ENCODE measurements at regions not wholly inside any gene's neighbourhood (a gene's known extent, or its start where the extent isn't known, plus 50 kb on each side); places are given as distances from the start of the nearest gene placed in this dataset.

DNA sequence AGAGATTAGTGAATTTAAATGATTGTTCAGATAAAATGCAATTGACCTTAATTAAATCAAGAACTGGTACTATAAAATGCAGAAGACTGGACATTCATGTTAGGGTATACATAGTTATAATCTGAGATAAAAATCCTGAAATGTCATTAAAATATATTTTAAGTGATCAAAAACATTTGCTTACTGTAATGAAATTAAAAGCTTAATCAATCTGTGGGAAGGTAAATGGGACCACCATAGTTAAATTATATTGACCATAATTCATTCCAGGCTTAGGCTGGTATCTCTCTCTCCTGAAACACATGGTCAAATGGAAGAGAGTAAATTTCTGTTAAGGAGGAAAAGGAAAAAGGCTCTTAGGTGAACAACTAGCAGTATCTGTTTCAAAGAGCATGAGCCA, 474.4 kb downstream of the C4orf33 start:
- no peak for DNase-seq (ENCODE audit: low read depth in 2 of 2)
- Histone ChIP-seq H3K27ac (ENCODE audit: insufficient read depth, low read length) (no peak overlapping the region), H3K4me1 (ENCODE audit: control insufficient read depth, extremely low read depth, insufficient read depth, low read length) (no peaks in the 10 kb centered on the region), H3K9me3 (ENCODE audit: control insufficient read depth, insufficient read depth, low read depth, low read length) (no peaks in the 10 kb centered on the region), H2AFZ (ENCODE audit: low read length) (no peak overlapping the region), H4K20me1 (ENCODE audit: control insufficient read depth, extremely low read depth, insufficient read depth, low read length) (no peaks in the 10 kb centered on the region), H3K4me2 (ENCODE audit: extremely low read depth, insufficient read depth, low read length) (no peak overlapping the region), H3K9ac (ENCODE audit: insufficient read depth, low read length) (no peak overlapping the region), H3K36me3 (ENCODE audit: control insufficient read depth, insufficient read depth, low read length) (no peaks in the 10 kb centered on the region), H3K27me3 (ENCODE audit: control insufficient read depth, insufficient read depth, low read length) (no peaks in the 10 kb centered on the region), H3K79me2 (ENCODE audit: control insufficient read depth, insufficient read depth, low read length) (no peaks in the 10 kb centered on the region), H3K4me3 (replicated peaks in 1 of 4; ENCODE audit: control extremely low read depth in 1 of 4, insufficient read depth in 1 of 4, low read depth in 3 of 4, low read length in 4 of 4) (no peak overlapping the region)
- TF ChIP-seq EZH2 (IDR thresholded peaks at IDR 0.05; ENCODE audit: low read length, missing control alignments) = no peak
- TF ChIP-seq, protein P1, sequence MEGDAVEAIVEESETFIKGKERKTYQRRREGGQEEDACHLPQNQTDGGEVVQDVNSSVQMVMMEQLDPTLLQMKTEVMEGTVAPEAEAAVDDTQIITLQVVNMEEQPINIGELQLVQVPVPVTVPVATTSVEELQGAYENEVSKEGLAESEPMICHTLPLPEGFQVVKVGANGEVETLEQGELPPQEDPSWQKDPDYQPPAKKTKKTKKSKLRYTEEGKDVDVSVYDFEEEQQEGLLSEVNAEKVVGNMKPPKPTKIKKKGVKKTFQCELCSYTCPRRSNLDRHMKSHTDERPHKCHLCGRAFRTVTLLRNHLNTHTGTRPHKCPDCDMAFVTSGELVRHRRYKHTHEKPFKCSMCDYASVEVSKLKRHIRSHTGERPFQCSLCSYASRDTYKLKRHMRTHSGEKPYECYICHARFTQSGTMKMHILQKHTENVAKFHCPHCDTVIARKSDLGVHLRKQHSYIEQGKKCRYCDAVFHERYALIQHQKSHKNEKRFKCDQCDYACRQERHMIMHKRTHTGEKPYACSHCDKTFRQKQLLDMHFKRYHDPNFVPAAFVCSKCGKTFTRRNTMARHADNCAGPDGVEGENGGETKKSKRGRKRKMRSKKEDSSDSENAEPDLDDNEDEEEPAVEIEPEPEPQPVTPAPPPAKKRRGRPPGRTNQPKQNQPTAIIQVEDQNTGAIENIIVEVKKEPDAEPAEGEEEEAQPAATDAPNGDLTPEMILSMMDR (conservative IDR thresholded peaks at IDR 0.05 in 1 of 2, IDR thresholded peaks at IDR 0.05 in 1 of 2; ENCODE audit: low read depth in 1 of 2, low read length in 2 of 2) = no peak

DNA sequence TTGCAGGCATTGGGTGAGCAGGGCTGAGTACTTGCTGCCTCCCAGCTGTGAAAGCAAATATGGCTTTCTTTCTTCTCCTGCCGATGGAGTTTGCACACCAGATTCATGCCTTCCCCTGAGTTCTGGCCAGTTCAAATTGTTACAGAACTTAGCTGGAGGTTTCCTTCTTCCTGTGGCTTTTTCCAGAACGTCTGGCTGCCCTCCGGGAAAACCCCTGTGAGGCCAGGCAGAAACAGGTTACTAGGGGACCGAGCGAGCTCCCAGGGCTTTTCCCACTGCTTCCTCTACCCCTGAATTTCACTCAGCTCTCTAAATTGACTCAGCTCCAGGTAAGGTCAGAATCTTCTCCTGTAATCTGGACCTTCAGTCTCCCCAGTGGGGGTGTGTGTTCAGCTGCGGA, 482.4 kb downstream of the C4orf33 start:
- Histone ChIP-seq H3K4me3 (replicated peaks in 1 of 4; ENCODE audit: control extremely low read depth in 1 of 4, insufficient read depth in 1 of 4, low read depth in 3 of 4, low read length in 4 of 4) (no peak overlapping the region), H3K27me3 (ENCODE audit: control insufficient read depth, insufficient read depth, low read length) (no peaks in the 10 kb centered on the region), H4K20me1 (ENCODE audit: control insufficient read depth, extremely low read depth, insufficient read depth, low read length) (no peaks in the 10 kb centered on the region), H3K27ac (ENCODE audit: insufficient read depth, low read length) (no peak overlapping the region), H3K4me2 (ENCODE audit: extremely low read depth, insufficient read depth, low read length) (no peak overlapping the region), H3K9ac (ENCODE audit: insufficient read depth, low read length) (no peak overlapping the region), H3K36me3 (ENCODE audit: control insufficient read depth, insufficient read depth, low read length) (no peaks in the 10 kb centered on the region), H3K9me3 (ENCODE audit: control insufficient read depth, insufficient read depth, low read depth, low read length) (no peaks in the 10 kb centered on the region), H2AFZ (ENCODE audit: low read length) (no peak overlapping the region), H3K4me1 (ENCODE audit: control insufficient read depth, extremely low read depth, insufficient read depth, low read length) (no peaks in the 10 kb centered on the region), H3K79me2 (ENCODE audit: control insufficient read depth, insufficient read depth, low read length) (no peaks in the 10 kb centered on the region)
- DNase-seq (ENCODE audit: low read depth in 2 of 2) = no peak
- no peak for TF ChIP-seq EZH2 (IDR thresholded peaks at IDR 0.05; ENCODE audit: low read length, missing control alignments)
- TF ChIP-seq, protein P1 (conservative IDR thresholded peaks at IDR 0.05 in 1 of 2, IDR thresholded peaks at IDR 0.05 in 1 of 2; ENCODE audit: low read depth in 1 of 2, low read length in 2 of 2) = no peak

DNA sequence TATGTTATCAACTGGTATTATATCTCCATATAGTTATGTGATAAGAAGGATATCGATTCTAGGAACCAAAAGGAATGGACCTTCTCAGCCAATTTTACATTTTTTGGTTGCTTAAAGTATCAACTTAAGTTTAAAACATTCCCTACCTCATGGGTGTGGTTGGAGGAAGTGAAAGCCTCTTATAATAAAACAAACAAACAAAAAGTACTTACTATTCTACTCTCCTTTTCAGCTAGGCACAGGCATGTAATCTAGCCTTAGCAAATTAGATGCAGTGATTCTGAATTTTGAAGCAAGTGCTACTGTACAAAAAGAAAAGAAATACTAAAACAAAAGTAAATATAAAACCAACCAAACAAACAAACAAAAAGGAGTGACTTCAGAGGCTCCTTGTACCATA, 485.4 kb downstream of the C4orf33 start:
- no peaks in the 10 kb centered on the region for H3K9me3 ChIP-seq (ENCODE audit: control insufficient read depth, insufficient read depth, low read depth, low read length)
- H3K4me2 ChIP-seq (ENCODE audit: extremely low read depth, insufficient read depth, low read length) = no peak overlapping the region
- H4K20me1 ChIP-seq (ENCODE audit: control insufficient read depth, extremely low read depth, insufficient read depth, low read length) = no peaks in the 10 kb centered on the region
- no peak overlapping the region for H2AFZ ChIP-seq (ENCODE audit: low read length)
- DNase-seq (ENCODE audit: low read depth in 2 of 2) = no peak
- H3K4me1 ChIP-seq (ENCODE audit: control insufficient read depth, extremely low read depth, insufficient read depth, low read length) = no peaks in the 10 kb centered on the region
- no peaks in the 10 kb centered on the region for H3K27me3 ChIP-seq (ENCODE audit: control insufficient read depth, insufficient read depth, low read length)
- H3K4me3 ChIP-seq (replicated peaks in 1 of 4; ENCODE audit: control extremely low read depth in 1 of 4, insufficient read depth in 1 of 4, low read depth in 3 of 4, low read length in 4 of 4) = no peak overlapping the region
- no peak overlapping the region for H3K9ac ChIP-seq (ENCODE audit: insufficient read depth, low read length)
- no peaks in the 10 kb centered on the region for H3K79me2 ChIP-seq (ENCODE audit: control insufficient read depth, insufficient read depth, low read length)
- no peaks in the 10 kb centered on the region for H3K36me3 ChIP-seq (ENCODE audit: control insufficient read depth, insufficient read depth, low read length)
- H3K27ac ChIP-seq (ENCODE audit: insufficient read depth, low read length) = no peak overlapping the region
- no peak for TF ChIP-seq EZH2 (IDR thresholded peaks at IDR 0.05; ENCODE audit: low read length, missing control alignments)
- TF ChIP-seq, protein P1 (conservative IDR thresholded peaks at IDR 0.05 in 1 of 2, IDR thresholded peaks at IDR 0.05 in 1 of 2; ENCODE audit: low read depth in 1 of 2, low read length in 2 of 2) = no peak

Measured in fibroblast of lung (primary cell).